NCI-H446 (cell line): ENCODE measurements at regions not wholly inside any gene's neighbourhood (a gene's known extent, or its start where the extent isn't known, plus 50 kb on each side); places are given as distances from the start of the nearest gene placed in this dataset.
"Not testable (repeated sequence)": the region's sequence is repeated elsewhere in the genome, so short reads cannot be mapped to it uniquely, and the experiment has no call there.

Experiments used
- DNase-seq, 2 experiments: peaks; one replicate each; lab custom pipeline; 2025; lab: John Stamatoyannopoulos, UW

GRCh38 chr7:20839196-20839735 is 52.6 kb upstream of the SP8 start:
- no peak for DNase-seq

- DNase-seq = no peak
Measured at GRCh38 chr7:20839987-20840386, 53.3 kb upstream of the SP8 start.

- no peak for DNase-seq
Measured at GRCh38 chr7:20846791-20847190, 60.1 kb upstream of the SP8 start.

- DNase-seq = peak; percentile 50 to 85
Measured at GRCh38 chr7:20858951-20859350, 72.3 kb upstream of the SP8 start.

- peak in 1 of 2 experiments; percentile 8 for DNase-seq
Measured at GRCh38 chr7:20861468-20861867, 74.8 kb upstream of the SP8 start.

- DNase-seq = no peak
Measured at GRCh38 chr7:20862554-20862953, 75.9 kb upstream of the SP8 start.

GRCh38 chr7:20864221-20864620 is 77.5 kb upstream of the SP8 start:
- DNase-seq = no peak

- DNase-seq = no peak
Measured at GRCh38 chr7:20865684-20866083, 79.0 kb upstream of the SP8 start.

- DNase-seq = no peak
Measured at GRCh38 chr7:20870977-20871376, 84.3 kb upstream of the SP8 start.

GRCh38 chr7:20892776-20893175 is 106.1 kb upstream of the SP8 start:
- no peak for DNase-seq

GRCh38 chr7:20894806-20895205 is 108.1 kb upstream of the SP8 start:
- DNase-seq = no peak

- DNase-seq = no peak
Measured at GRCh38 chr7:20895563-20895962, 108.9 kb upstream of the SP8 start.

- DNase-seq = no peak
Measured at GRCh38 chr7:20896996-20897395, 110.3 kb upstream of the SP8 start.

- DNase-seq = no peak
Measured at GRCh38 chr7:20906801-20907453, 120.2 kb upstream of the SP8 start.

GRCh38 chr7:20911081-20911480 is 124.4 kb upstream of the SP8 start:
- no peak for DNase-seq

GRCh38 chr7:20913853-20914252 is 127.2 kb upstream of the SP8 start:
- no peak for DNase-seq

- no peak for DNase-seq
Measured at GRCh38 chr7:20916311-20916710, 129.6 kb upstream of the SP8 start.

- no peak for DNase-seq
Measured at GRCh38 chr7:20917603-20918002, 130.9 kb upstream of the SP8 start.

- DNase-seq = no peak
Measured at GRCh38 chr7:20918156-20918555, 131.5 kb upstream of the SP8 start.

GRCh38 chr7:20927178-20927577 is 140.5 kb upstream of the SP8 start:
- DNase-seq = not testable (repeated sequence)

GRCh38 chr7:20927976-20928375 is 141.3 kb upstream of the SP8 start:
- no peak for DNase-seq

GRCh38 chr7:20929199-20929598 is 142.5 kb upstream of the SP8 start:
- DNase-seq = no peak

GRCh38 chr7:20931739-20932138 is 145.1 kb upstream of the SP8 start:
- no peak for DNase-seq
